ENCODE measurements at regions not wholly inside any gene's neighbourhood (a gene's known extent, or its start where the extent isn't known, plus 50 kb on each side); places are given as distances from the start of the nearest gene placed in this dataset.
"Not testable (repeated sequence)": the region's sequence is repeated elsewhere in the genome, so short reads cannot be mapped to it uniquely, and the experiment has no call there.

DNA sequence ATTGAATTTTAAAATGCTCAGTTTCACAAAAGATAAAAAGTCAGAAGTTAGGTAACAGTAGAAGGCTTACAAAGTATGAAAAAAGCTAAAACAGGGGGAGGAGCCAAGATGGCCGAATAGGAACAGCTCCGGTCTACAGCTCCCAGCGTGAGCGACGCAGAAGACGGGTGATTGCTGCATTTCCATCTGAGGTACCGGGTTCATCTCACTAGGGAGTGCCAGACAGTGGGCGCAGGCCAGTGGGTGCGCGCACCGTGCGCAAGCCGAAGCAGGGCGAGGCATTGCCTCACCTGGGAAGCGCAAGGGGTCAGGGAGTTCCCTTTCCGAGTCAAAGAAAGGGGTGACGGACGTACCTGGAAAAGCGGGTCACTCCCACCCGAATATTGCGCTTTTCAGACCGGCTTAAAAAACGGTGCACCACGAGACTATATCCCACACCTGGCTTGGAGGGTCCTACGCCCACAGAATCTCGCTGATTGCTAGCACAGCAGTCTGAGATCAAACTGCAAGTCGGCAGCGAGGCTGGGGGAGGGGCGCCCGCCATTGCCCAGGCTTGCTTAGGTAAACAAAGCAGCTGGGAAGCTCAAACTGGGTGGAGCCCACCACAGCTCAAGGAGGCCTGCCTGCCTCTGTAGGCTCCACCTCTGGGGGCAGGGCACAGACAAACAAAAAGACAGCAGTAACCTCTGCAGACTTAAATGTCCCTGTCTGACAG, 420.6 kb downstream of the ZFHX3 start:
- TF ChIP-seq, protein P1, sequence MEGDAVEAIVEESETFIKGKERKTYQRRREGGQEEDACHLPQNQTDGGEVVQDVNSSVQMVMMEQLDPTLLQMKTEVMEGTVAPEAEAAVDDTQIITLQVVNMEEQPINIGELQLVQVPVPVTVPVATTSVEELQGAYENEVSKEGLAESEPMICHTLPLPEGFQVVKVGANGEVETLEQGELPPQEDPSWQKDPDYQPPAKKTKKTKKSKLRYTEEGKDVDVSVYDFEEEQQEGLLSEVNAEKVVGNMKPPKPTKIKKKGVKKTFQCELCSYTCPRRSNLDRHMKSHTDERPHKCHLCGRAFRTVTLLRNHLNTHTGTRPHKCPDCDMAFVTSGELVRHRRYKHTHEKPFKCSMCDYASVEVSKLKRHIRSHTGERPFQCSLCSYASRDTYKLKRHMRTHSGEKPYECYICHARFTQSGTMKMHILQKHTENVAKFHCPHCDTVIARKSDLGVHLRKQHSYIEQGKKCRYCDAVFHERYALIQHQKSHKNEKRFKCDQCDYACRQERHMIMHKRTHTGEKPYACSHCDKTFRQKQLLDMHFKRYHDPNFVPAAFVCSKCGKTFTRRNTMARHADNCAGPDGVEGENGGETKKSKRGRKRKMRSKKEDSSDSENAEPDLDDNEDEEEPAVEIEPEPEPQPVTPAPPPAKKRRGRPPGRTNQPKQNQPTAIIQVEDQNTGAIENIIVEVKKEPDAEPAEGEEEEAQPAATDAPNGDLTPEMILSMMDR (IDR thresholded peaks at IDR 0.05 in 8 of 11, conservative IDR thresholded peaks at IDR 0.05 in 3 of 11) = not testable (repeated sequence)
- TF ChIP-seq POLR2A, POLR2AphosphoS5 (IDR thresholded peaks at IDR 0.05): not testable (repeated sequence)
